ENCODE measurements at regions not wholly inside any gene's neighbourhood (a gene's known extent, or its start where the extent isn't known, plus 50 kb on each side); places are given as distances from the start of the nearest gene placed in this dataset.

DNA sequence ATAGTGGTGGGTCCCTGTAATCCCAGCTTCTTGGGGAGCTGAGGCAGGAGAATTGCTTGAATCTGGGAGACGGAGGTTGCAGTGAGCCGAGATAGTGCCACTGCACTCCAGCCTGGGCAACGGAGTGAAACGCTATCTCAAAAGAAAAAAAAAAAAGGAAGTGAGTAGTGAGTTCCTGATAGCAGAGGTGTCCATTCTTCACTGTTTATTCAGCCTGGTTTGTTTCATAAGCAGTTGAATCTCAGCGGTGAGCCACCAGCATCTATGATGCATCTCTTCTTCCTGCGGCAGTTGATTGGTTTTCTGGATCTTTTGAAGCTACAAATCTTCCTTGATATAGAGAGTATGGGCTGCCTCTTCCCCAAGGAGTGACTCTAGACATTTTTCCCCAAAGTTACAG, 316.1 kb upstream of the MTPN start:
- TF ChIP-seq POLR2A (IDR thresholded peaks at IDR 0.05) (no peak), CTCF (IDR thresholded peaks at IDR 0.05) (no peak)
